ENCODE measurements at regions not wholly inside any gene's neighbourhood (a gene's known extent, or its start where the extent isn't known, plus 50 kb on each side); places are given as distances from the start of the nearest gene placed in this dataset.

GRCh38 chr13:37257706-37258105 is 152.2 kb upstream of the CSNK1A1L start:
- no peak overlapping the region for H2AFZ ChIP-seq (ENCODE audit: low read length)
- no peak for DNase-seq (ENCODE audit: low spot score)

DNA sequence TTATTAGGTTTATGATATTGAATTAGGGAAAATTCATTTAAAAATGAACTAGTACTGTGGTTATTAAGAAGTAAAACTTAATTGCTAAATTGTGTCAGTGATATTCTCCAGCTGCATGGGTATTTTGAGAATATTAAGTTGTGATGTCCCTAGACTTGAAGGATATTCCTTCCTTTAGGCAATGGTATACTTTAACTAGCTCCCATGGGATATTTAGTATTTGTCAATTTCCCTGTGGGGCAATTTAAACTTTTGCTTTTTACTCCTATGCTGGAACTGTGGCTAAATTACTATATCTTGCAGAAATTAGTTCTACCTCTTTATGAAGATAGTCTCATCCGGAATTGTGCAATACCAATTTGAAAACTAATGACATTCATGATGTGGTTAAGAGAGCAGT is 151.6 kb upstream of the CSNK1A1L start:
- no peak overlapping the region for H3K4ac ChIP-seq (ENCODE audit: low read length)
- no peak overlapping the region for H3K4me2 ChIP-seq (ENCODE audit: insufficient read depth, low read length, poor library complexity, severe bottlenecking)
- H2AK5ac ChIP-seq (ENCODE audit: low read depth, low read length), result no peak overlapping the region
- no peak overlapping the region for H2BK5ac ChIP-seq (ENCODE audit: low read length)
- no peak overlapping the region for H4K8ac ChIP-seq (ENCODE audit: low read depth, low read length)
- no peak overlapping the region for H3K9ac ChIP-seq (ENCODE audit: low read depth, low read length, poor library complexity)
- DNase-seq (ENCODE audit: low spot score), result no peak
- H3K9me3 ChIP-seq (replicated peaks in 1 of 2; ENCODE audit: control insufficient read depth in 2 of 2, insufficient read depth in 1 of 2, low read depth in 1 of 2, low read length in 2 of 2), result no peaks in the 10 kb centered on the region
- H3K36me3 ChIP-seq (replicated peaks in 1 of 2; ENCODE audit: control insufficient read depth in 2 of 2, insufficient read depth in 2 of 2, low read length in 2 of 2), result no peaks in the 10 kb centered on the region
- H3K27ac ChIP-seq (replicated peaks; ENCODE audit: low read length), result no peak overlapping the region
- H3K27me3 ChIP-seq (ENCODE audit: control insufficient read depth in 3 of 3, insufficient read depth in 3 of 3, low read depth in 1 of 3, low read length in 3 of 3), result no peaks in the 10 kb centered on the region
- no CpG with 5 or more reads among the region's 1 CpG for WGBS, 2 donors (ENCODE audit: extremely low coverage in 2 of 2, insufficient read length in 2 of 2, insufficient replicate concordance in 1 of 2)
- no peak overlapping the region for H2AFZ ChIP-seq (ENCODE audit: low read length)
- no peak overlapping the region for H3K23ac ChIP-seq (ENCODE audit: low read depth, low read length, poor library complexity)
- no peaks in the 10 kb centered on the region for H3K4me1 ChIP-seq (ENCODE audit: control insufficient read depth in 2 of 2, insufficient read depth in 1 of 2, low read depth in 1 of 2, low read length in 2 of 2)
- no peak overlapping the region for H2BK15ac ChIP-seq (ENCODE audit: low read length)
- H3K4me3 ChIP-seq (ENCODE audit: low read length in 2 of 2), result no peak overlapping the region
- H4K91ac ChIP-seq (ENCODE audit: low read depth, low read length, poor library complexity), result no peak overlapping the region
- H3K14ac ChIP-seq (ENCODE audit: low read length), result no peak overlapping the region
- no peak overlapping the region for H2BK120ac ChIP-seq (ENCODE audit: low read depth, low read length)
- H3K18ac ChIP-seq (ENCODE audit: low read length), result no peak overlapping the region
- H2BK12ac ChIP-seq (ENCODE audit: low read length), result no peak overlapping the region
- no peaks in the 10 kb centered on the region for H3K79me1 ChIP-seq (ENCODE audit: low read depth, low read length)

More at GRCh38 chr13:37257706-37258105, 152.2 kb upstream of the CSNK1A1L start:
- no peak overlapping the region for H3K18ac ChIP-seq (ENCODE audit: low read length)
- H3K79me1 ChIP-seq (ENCODE audit: low read depth, low read length), result no peaks in the 10 kb centered on the region
- no peak overlapping the region for H2BK15ac ChIP-seq (ENCODE audit: low read length)
- no peaks in the 10 kb centered on the region for H3K27me3 ChIP-seq (ENCODE audit: control insufficient read depth in 3 of 3, insufficient read depth in 3 of 3, low read depth in 1 of 3, low read length in 3 of 3)
- no peak overlapping the region for H2BK5ac ChIP-seq (ENCODE audit: low read length)
- WGBS, 2 donors (ENCODE audit: extremely low coverage in 2 of 2, insufficient read length in 2 of 2, insufficient replicate concordance in 1 of 2), result no CpG with 5 or more reads among the region's 2 CpGs
- H3K4me2 ChIP-seq (ENCODE audit: insufficient read depth, low read length, poor library complexity, severe bottlenecking), result no peak overlapping the region
- H2BK12ac ChIP-seq (ENCODE audit: low read length), result no peak overlapping the region
- H3K9ac ChIP-seq (ENCODE audit: low read depth, low read length, poor library complexity), result no peak overlapping the region
- no peaks in the 10 kb centered on the region for H3K36me3 ChIP-seq (replicated peaks in 1 of 2; ENCODE audit: control insufficient read depth in 2 of 2, insufficient read depth in 2 of 2, low read length in 2 of 2)
- H3K9me3 ChIP-seq (replicated peaks in 1 of 2; ENCODE audit: control insufficient read depth in 2 of 2, insufficient read depth in 1 of 2, low read depth in 1 of 2, low read length in 2 of 2), result no peaks in the 10 kb centered on the region
- no peak overlapping the region for H4K8ac ChIP-seq (ENCODE audit: low read depth, low read length)
- no peak overlapping the region for H3K14ac ChIP-seq (ENCODE audit: low read length)
- no peaks in the 10 kb centered on the region for H3K4me1 ChIP-seq (ENCODE audit: control insufficient read depth in 2 of 2, insufficient read depth in 1 of 2, low read depth in 1 of 2, low read length in 2 of 2)
- no peak overlapping the region for H3K23ac ChIP-seq (ENCODE audit: low read depth, low read length, poor library complexity)
- H4K91ac ChIP-seq (ENCODE audit: low read depth, low read length, poor library complexity), result no peak overlapping the region
- H3K4ac ChIP-seq (ENCODE audit: low read length), result no peak overlapping the region
- H3K4me3 ChIP-seq (ENCODE audit: low read length in 2 of 2), result no peak overlapping the region
- no peak overlapping the region for H2AK5ac ChIP-seq (ENCODE audit: low read depth, low read length)
- no peak overlapping the region for H2BK120ac ChIP-seq (ENCODE audit: low read depth, low read length)
- no peak overlapping the region for H3K27ac ChIP-seq (replicated peaks; ENCODE audit: low read length)

DNA sequence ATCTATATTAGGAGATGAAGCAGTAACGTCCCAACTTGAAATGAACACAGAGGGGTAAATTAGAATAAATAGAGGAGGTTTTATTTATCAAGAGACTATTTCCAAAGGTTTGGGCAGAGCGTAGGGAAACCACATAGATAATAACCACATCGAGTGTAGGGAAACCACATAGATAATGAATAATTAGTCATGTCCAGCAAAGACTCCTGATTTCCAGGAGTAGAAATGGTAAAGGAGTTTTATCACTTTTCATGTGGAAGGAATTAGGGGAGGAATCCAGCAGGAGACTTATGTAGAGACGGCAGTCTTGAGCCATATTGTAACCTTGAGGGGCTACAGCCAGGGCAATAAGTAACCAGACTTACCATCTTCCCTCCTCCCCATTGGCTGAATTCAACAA is 136.3 kb upstream of the CSNK1A1L start:
- H2BK12ac ChIP-seq (ENCODE audit: low read length), result no peak overlapping the region
- no peak overlapping the region for H3K14ac ChIP-seq (ENCODE audit: low read length)
- no peak for DNase-seq (ENCODE audit: low spot score)
- H4K8ac ChIP-seq (ENCODE audit: low read depth, low read length), result no peak overlapping the region
- no peak overlapping the region for H3K18ac ChIP-seq (ENCODE audit: low read length)
- no peaks in the 10 kb centered on the region for H3K27me3 ChIP-seq (ENCODE audit: control insufficient read depth in 3 of 3, insufficient read depth in 3 of 3, low read depth in 1 of 3, low read length in 3 of 3)
- no peaks in the 10 kb centered on the region for H3K36me3 ChIP-seq (replicated peaks in 1 of 2; ENCODE audit: control insufficient read depth in 2 of 2, insufficient read depth in 2 of 2, low read length in 2 of 2)
- WGBS, 2 donors (ENCODE audit: extremely low coverage in 2 of 2, insufficient read length in 2 of 2, insufficient replicate concordance in 1 of 2), result no CpG with 5 or more reads among the region's 4 CpGs
- H3K4me2 ChIP-seq (ENCODE audit: insufficient read depth, low read length, poor library complexity, severe bottlenecking), result no peak overlapping the region
- no peaks in the 10 kb centered on the region for H3K9me3 ChIP-seq (replicated peaks in 1 of 2; ENCODE audit: control insufficient read depth in 2 of 2, insufficient read depth in 1 of 2, low read depth in 1 of 2, low read length in 2 of 2)
- H2BK15ac ChIP-seq (ENCODE audit: low read length), result no peak overlapping the region
- H3K4me3 ChIP-seq (ENCODE audit: low read length in 2 of 2), result no peak overlapping the region
- H3K4me1 ChIP-seq (ENCODE audit: control insufficient read depth in 2 of 2, insufficient read depth in 1 of 2, low read depth in 1 of 2, low read length in 2 of 2), result no peaks in the 10 kb centered on the region
- H3K4ac ChIP-seq (ENCODE audit: low read length), result no peak overlapping the region
- H4K91ac ChIP-seq (ENCODE audit: low read depth, low read length, poor library complexity), result no peak overlapping the region
- no peak overlapping the region for H2AFZ ChIP-seq (ENCODE audit: low read length)
- H3K9ac ChIP-seq (ENCODE audit: low read depth, low read length, poor library complexity), result no peak overlapping the region
- H2BK5ac ChIP-seq (ENCODE audit: low read length), result no peak overlapping the region
- no peaks in the 10 kb centered on the region for H3K79me1 ChIP-seq (ENCODE audit: low read depth, low read length)
- no peak overlapping the region for H3K27ac ChIP-seq (replicated peaks; ENCODE audit: low read length)
- H2BK120ac ChIP-seq (ENCODE audit: low read depth, low read length), result no peak overlapping the region
- no peak overlapping the region for H3K23ac ChIP-seq (ENCODE audit: low read depth, low read length, poor library complexity)
- H2AK5ac ChIP-seq (ENCODE audit: low read depth, low read length), result no peak overlapping the region

- Histone ChIP-seq H3K4me3 (ENCODE audit: low read length in 2 of 2) (no peak overlapping the region), H2BK120ac (ENCODE audit: low read depth, low read length) (no peak overlapping the region), H2BK15ac (ENCODE audit: low read length) (no peak overlapping the region), H3K79me1 (ENCODE audit: low read depth, low read length) (no peaks in the 10 kb centered on the region), H3K4ac (ENCODE audit: low read length) (no peak overlapping the region), H2BK12ac (ENCODE audit: low read length) (no peak overlapping the region), H3K27me3 (ENCODE audit: control insufficient read depth in 3 of 3, insufficient read depth in 3 of 3, low read depth in 1 of 3, low read length in 3 of 3) (no peaks in the 10 kb centered on the region), H3K18ac (ENCODE audit: low read length) (no peak overlapping the region), H4K8ac (ENCODE audit: low read depth, low read length) (no peak overlapping the region), H3K36me3 (replicated peaks in 1 of 2; ENCODE audit: control insufficient read depth in 2 of 2, insufficient read depth in 2 of 2, low read length in 2 of 2) (no peaks in the 10 kb centered on the region), H3K9ac (ENCODE audit: low read depth, low read length, poor library complexity) (no peak overlapping the region), H2AK5ac (ENCODE audit: low read depth, low read length) (no peak overlapping the region), H3K23ac (ENCODE audit: low read depth, low read length, poor library complexity) (no peak overlapping the region), H3K27ac (replicated peaks; ENCODE audit: low read length) (no peak overlapping the region), H4K91ac (ENCODE audit: low read depth, low read length, poor library complexity) (no peak overlapping the region), H3K4me1 (ENCODE audit: control insufficient read depth in 2 of 2, insufficient read depth in 1 of 2, low read depth in 1 of 2, low read length in 2 of 2) (no peaks in the 10 kb centered on the region), H2AFZ (ENCODE audit: low read length) (no peak overlapping the region), H3K14ac (ENCODE audit: low read length) (no peak overlapping the region), H3K4me2 (ENCODE audit: insufficient read depth, low read length, poor library complexity, severe bottlenecking) (no peak overlapping the region), H3K9me3 (replicated peaks in 1 of 2; ENCODE audit: control insufficient read depth in 2 of 2, insufficient read depth in 1 of 2, low read depth in 1 of 2, low read length in 2 of 2) (no peaks in the 10 kb centered on the region), H2BK5ac (ENCODE audit: low read length) (no peak overlapping the region)
- no peak for DNase-seq (ENCODE audit: low spot score)
Measured at GRCh38 chr13:37230346-37230745, 124.9 kb upstream of the CSNK1A1L start.
